ENCODE measurements at regions not wholly inside any gene's neighbourhood (a gene's known extent, or its start where the extent isn't known, plus 50 kb on each side); places are given as distances from the start of the nearest gene placed in this dataset.

GRCh38 chr5:113917997-113918396 is 404.5 kb downstream of the YTHDC2 start:
- no peak for DNase-seq

GRCh38 chr5:113922343-113922742 is 408.8 kb downstream of the YTHDC2 start:
- DNase-seq, result no peak

GRCh38 chr5:113935453-113935852 is 422.0 kb downstream of the YTHDC2 start:
- DNase-seq, result no peak

- no peak for DNase-seq
Measured at GRCh38 chr5:113937301-113937700, 423.8 kb downstream of the YTHDC2 start.

- DNase-seq, result no peak
Measured at GRCh38 chr5:113939988-113940387, 421.9 kb upstream of the KCNN2 start.

- DNase-seq, result no peak
Measured at GRCh38 chr5:113950186-113950585, 411.7 kb upstream of the KCNN2 start.

GRCh38 chr5:113965225-113965624 is 396.6 kb upstream of the KCNN2 start:
- DNase-seq, result no peak

- no peak for DNase-seq
Measured at GRCh38 chr5:113969901-113970300, 392.0 kb upstream of the KCNN2 start.

GRCh38 chr5:113971454-113971853 is 390.4 kb upstream of the KCNN2 start:
- no peak for DNase-seq

- DNase-seq, result no peak
Measured at GRCh38 chr5:113974976-113975375, 386.9 kb upstream of the KCNN2 start.

GRCh38 chr5:113984928-113985327 is 376.9 kb upstream of the KCNN2 start:
- DNase-seq, result no peak

- DNase-seq, result no peak
Measured at GRCh38 chr5:113985505-113985904, 376.4 kb upstream of the KCNN2 start.

- DNase-seq, result no peak
Measured at GRCh38 chr5:113989278-113989912, 372.5 kb upstream of the KCNN2 start.

GRCh38 chr5:113989913-113990305 is 372.0 kb upstream of the KCNN2 start:
- DNase-seq, result no peak

- DNase-seq, result no peak
Measured at GRCh38 chr5:114001076-114001475, 360.8 kb upstream of the KCNN2 start.

GRCh38 chr5:114006582-114006981 is 355.3 kb upstream of the KCNN2 start:
- no peak for DNase-seq

- no peak for DNase-seq
Measured at GRCh38 chr5:114007678-114008077, 354.2 kb upstream of the KCNN2 start.

GRCh38 chr5:114010362-114010761 is 351.5 kb upstream of the KCNN2 start:
- no peak for DNase-seq

GRCh38 chr5:114018186-114018585 is 343.7 kb upstream of the KCNN2 start:
- DNase-seq, result no peak

GRCh38 chr5:114038756-114039155 is 323.1 kb upstream of the KCNN2 start:
- no peak for DNase-seq

GRCh38 chr5:114050087-114050486 is 311.8 kb upstream of the KCNN2 start:
- no peak for DNase-seq

GRCh38 chr5:114053372-114053771 is 308.5 kb upstream of the KCNN2 start:
- DNase-seq, result no peak

GRCh38 chr5:114054594-114054993 is 307.3 kb upstream of the KCNN2 start:
- DNase-seq, result no peak

- peak in 1 of 2 experiments; percentile 12 for DNase-seq
Measured at GRCh38 chr5:114055318-114056184, 306.3 kb upstream of the KCNN2 start.

GRCh38 chr5:114056185-114056538 is 305.7 kb upstream of the KCNN2 start:
- no peak for DNase-seq

Data from cerebellar nuclear complex (tissue), 1 donor.